ENCODE measurements at regions not wholly inside any gene's neighbourhood (a gene's known extent, or its start where the extent isn't known, plus 50 kb on each side); places are given as distances from the start of the nearest gene placed in this dataset.

DNA sequence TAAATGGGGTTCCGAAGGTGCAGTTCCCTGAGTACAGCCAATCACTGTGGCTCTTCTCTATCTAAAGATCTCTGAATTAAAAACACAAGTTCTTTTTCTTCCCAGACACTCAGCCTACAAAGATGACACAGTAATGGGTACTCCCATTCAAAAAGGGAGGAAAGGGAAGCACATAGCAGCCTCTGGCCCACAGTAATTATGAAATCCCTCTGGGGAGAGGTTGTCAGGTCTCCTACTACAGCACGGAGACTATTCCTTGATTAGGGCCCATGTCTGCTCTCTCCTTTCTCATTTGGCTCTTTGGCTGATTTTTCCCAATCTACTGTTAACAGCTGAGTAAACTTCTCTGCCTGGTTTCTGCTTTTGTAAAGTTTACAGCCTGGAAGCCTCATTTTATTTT lies 62.0 kb upstream of the RANBP3L start:
- Histone ChIP-seq H3K9me3 (no peaks in the 10 kb centered on the region), H3K4me1 (ENCODE audit: control insufficient read depth in 1 of 2, insufficient read depth in 1 of 2, low read depth in 1 of 2, low read length in 1 of 2) (no peaks in the 10 kb centered on the region), H3K4me3 (ENCODE audit: low read depth in 1 of 2, low read length in 1 of 2) (no peak overlapping the region), H3K27me3 (no peaks in the 10 kb centered on the region), H3K27ac (no peak overlapping the region), H3K36me3 (no peaks in the 10 kb centered on the region)
- TF ChIP-seq, protein P1, sequence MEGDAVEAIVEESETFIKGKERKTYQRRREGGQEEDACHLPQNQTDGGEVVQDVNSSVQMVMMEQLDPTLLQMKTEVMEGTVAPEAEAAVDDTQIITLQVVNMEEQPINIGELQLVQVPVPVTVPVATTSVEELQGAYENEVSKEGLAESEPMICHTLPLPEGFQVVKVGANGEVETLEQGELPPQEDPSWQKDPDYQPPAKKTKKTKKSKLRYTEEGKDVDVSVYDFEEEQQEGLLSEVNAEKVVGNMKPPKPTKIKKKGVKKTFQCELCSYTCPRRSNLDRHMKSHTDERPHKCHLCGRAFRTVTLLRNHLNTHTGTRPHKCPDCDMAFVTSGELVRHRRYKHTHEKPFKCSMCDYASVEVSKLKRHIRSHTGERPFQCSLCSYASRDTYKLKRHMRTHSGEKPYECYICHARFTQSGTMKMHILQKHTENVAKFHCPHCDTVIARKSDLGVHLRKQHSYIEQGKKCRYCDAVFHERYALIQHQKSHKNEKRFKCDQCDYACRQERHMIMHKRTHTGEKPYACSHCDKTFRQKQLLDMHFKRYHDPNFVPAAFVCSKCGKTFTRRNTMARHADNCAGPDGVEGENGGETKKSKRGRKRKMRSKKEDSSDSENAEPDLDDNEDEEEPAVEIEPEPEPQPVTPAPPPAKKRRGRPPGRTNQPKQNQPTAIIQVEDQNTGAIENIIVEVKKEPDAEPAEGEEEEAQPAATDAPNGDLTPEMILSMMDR (IDR thresholded peaks at IDR 0.05) = no peak

DNA sequence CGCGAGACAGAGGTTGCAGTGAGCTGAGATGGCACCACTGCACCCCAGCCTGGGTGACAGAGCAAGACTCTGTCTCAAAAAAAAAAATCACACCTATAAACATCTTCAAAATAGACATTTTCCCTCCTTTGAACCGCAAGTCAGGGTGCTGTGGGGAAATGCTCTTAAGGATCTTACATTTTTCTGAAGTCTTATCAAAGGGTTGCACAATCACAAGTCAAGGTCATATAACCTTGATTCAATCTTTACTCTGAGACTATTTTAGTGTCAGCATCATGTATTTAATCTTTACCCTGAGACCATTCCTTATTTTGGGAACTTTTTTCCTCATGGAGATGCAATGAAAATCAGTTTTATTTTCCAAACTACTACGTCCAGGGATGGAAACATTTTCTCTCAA lies 62.8 kb upstream of the RANBP3L start:
- Histone ChIP-seq H3K27me3 (no peaks in the 10 kb centered on the region), H3K36me3 (no peaks in the 10 kb centered on the region), H3K27ac (no peak overlapping the region), H3K4me3 (ENCODE audit: low read depth in 1 of 2, low read length in 1 of 2) (no peak overlapping the region), H3K9me3 (no peaks in the 10 kb centered on the region), H3K4me1 (ENCODE audit: control insufficient read depth in 1 of 2, insufficient read depth in 1 of 2, low read depth in 1 of 2, low read length in 1 of 2) (no peaks in the 10 kb centered on the region)
- TF ChIP-seq, protein P1 (IDR thresholded peaks at IDR 0.05) = no peak

DNA sequence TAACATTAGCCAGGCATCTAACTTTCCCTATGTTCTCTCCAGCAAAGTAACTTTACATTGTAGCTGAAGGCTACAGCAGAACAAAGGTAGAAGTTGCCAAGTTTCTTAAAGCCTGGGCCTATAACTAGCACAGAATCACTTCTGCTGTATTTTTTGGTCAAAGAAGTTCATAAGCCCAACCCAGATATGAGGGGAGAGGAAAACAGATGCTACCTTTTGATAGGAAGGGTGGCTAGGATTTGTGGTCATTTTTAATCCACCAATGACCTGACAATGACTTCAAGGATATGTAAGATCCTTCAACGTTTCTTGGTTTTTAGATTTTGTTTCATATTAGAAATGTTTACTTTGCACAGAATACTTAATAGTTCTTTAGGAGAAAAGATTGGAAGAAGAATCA lies 64.2 kb upstream of the RANBP3L start:
- Histone ChIP-seq H3K4me3 (ENCODE audit: low read depth in 1 of 2, low read length in 1 of 2) (no peak overlapping the region), H3K27me3 (no peaks in the 10 kb centered on the region), H3K27ac (no peak overlapping the region), H3K9me3 (no peaks in the 10 kb centered on the region), H3K4me1 (ENCODE audit: control insufficient read depth in 1 of 2, insufficient read depth in 1 of 2, low read depth in 1 of 2, low read length in 1 of 2) (no peaks in the 10 kb centered on the region), H3K36me3 (no peaks in the 10 kb centered on the region)
- TF ChIP-seq, protein P1 (IDR thresholded peaks at IDR 0.05) = no peak

DNA sequence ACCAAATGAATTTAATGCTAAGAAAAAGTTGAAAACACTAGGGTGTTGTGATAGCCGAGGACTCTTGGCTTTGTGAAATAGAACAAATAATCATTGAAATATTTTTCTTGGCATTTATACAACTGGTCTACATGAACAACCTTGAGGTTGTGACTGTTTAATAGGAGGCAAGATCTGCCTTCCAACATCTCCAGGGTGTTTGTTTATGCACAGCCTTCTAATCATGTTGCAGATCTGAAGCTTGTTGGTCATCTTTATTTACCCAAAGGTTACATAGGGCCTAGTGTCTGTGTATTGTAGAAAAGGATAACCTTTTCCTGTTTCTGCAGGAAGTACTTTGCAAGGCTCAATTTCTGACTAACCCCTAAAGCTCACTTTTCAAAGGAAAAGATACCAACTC lies 65.2 kb upstream of the RANBP3L start:
- H3K36me3 ChIP-seq = no peaks in the 10 kb centered on the region
- no peaks in the 10 kb centered on the region for H3K9me3 ChIP-seq
- H3K4me3 ChIP-seq (ENCODE audit: low read depth in 1 of 2, low read length in 1 of 2) = no peak overlapping the region
- no peak overlapping the region for H3K27ac ChIP-seq
- no peaks in the 10 kb centered on the region for H3K4me1 ChIP-seq (ENCODE audit: control insufficient read depth in 1 of 2, insufficient read depth in 1 of 2, low read depth in 1 of 2, low read length in 1 of 2)
- no peaks in the 10 kb centered on the region for H3K27me3 ChIP-seq
- TF ChIP-seq, protein P1 (IDR thresholded peaks at IDR 0.05) = no peak

DNA sequence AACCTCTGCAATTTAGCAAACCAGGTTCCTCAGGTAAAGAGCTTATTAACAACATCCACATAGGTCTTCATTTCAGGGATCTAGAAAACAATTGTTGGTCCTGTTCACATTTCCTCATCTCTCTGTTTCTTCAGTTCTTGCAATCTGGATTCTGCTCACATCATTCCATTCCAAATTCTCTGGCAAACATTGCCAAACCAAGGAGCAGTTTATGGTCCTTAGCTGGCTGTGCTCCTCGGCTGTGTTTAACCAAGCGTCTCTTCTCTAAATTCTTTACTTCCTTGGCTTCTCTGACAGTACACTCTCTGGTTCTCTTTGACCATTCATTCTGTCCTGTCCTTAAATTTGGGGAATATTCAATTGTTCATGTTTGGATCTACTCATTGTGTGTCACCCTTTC lies 65.8 kb upstream of the RANBP3L start:
- Histone ChIP-seq H3K27me3 (no peaks in the 10 kb centered on the region), H3K27ac (no peak overlapping the region), H3K9me3 (no peaks in the 10 kb centered on the region), H3K36me3 (no peaks in the 10 kb centered on the region), H3K4me1 (ENCODE audit: control insufficient read depth in 1 of 2, insufficient read depth in 1 of 2, low read depth in 1 of 2, low read length in 1 of 2) (no peaks in the 10 kb centered on the region), H3K4me3 (ENCODE audit: low read depth in 1 of 2, low read length in 1 of 2) (no peak overlapping the region)
- TF ChIP-seq, protein P1 (IDR thresholded peaks at IDR 0.05) = no peak

DNA sequence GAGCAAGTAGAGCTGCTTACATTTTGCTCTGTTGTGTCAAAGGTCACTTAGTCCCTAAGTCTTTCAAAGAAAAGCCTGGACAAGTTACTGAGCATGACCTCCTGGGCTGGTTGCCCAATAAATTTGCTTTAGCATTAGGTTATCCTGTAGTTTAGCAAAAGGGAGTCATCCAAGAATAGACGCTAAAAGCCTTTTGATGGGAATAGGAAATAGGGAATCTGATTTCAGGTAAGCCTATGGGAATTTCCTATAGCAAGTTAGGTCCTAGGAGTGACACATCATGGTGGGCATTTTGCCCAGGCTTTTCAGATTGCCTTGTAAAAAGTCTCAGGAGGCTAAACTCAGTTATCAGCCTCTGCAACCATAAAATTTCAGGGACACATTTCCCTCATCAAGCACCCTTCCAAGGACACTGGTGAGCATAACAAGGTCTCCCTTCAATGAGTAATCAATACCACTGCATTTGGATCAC lies 67.6 kb upstream of the RANBP3L start:
- no peaks in the 10 kb centered on the region for H3K9me3 ChIP-seq
- no peaks in the 10 kb centered on the region for H3K27me3 ChIP-seq
- H3K4me1 ChIP-seq (ENCODE audit: control insufficient read depth in 1 of 2, insufficient read depth in 1 of 2, low read depth in 1 of 2, low read length in 1 of 2) = peaks cover 7 to 9% of the 10 kb centered on the region in 2 experiments
- TF ChIP-seq, protein P1 (IDR thresholded peaks at IDR 0.05) = no peak
- no peak overlapping the region for H3K4me3 ChIP-seq (ENCODE audit: low read depth in 1 of 2, low read length in 1 of 2)
- no peak overlapping the region for H3K27ac ChIP-seq
- H3K36me3 ChIP-seq = no peaks in the 10 kb centered on the region
